H1 (cell line): ENCODE measurements at regions not wholly inside any gene's neighbourhood (a gene's known extent, or its start where the extent isn't known, plus 50 kb on each side); places are given as distances from the start of the nearest gene placed in this dataset.

ENCODE experiments used
- KDM4A ChIP-seq: IDR thresholded peaks from one replicate; pipeline ENCODE4 v1.7.1; 2012; ENCODE audit warnings: low read depth, mild to moderate bottlenecking, moderate library complexity, low read length, inconsistent platforms; ENCODE audit not compliant: severe bottlenecking

- no peak for TF ChIP-seq KDM4A
Measured at GRCh38 chr2:82494739-82495138, 1964.3 kb downstream of the SUCLG1 start (continued).
